ENCODE measurements at regions not wholly inside any gene's neighbourhood (a gene's known extent, or its start where the extent isn't known, plus 50 kb on each side); places are given as distances from the start of the nearest gene placed in this dataset.

GRCh38 chr5:4511996-4512656, 628.0 kb upstream of the ADAMTS16 start:
- DNase-seq (ENCODE audit: low read depth, low spot score) (no peak), FAIRE-seq (no peak)
- no TSS peak for BruUV-seq (replicated peaks)
- H3K79me2 ChIP-seq (ENCODE audit: control insufficient read depth, insufficient read depth, low read length): no peaks in the 10 kb centered on the region
- intact Hi-C loops (cut with micrococcal nuclease): no loop called here
- H3K9me1 ChIP-seq (replicated peaks; ENCODE audit: control insufficient read depth, extremely low read depth, insufficient read depth, low read length): no peaks in the 10 kb centered on the region
- no peaks in the 10 kb centered on the region for H3K4me1 ChIP-seq (ENCODE audit: control insufficient read depth, extremely low read depth, insufficient read depth, low read length)
- no peak overlapping the region for H3K4me3 ChIP-seq (replicated peaks in 1 of 3; ENCODE audit: insufficient read depth in 1 of 3, low read depth in 1 of 3, low read length in 3 of 3)
- ChIA-PET CTCF (no interaction called here), POLR2A (no interaction called here)
- no peaks in the 10 kb centered on the region for H3K27me3 ChIP-seq (ENCODE audit: control insufficient read depth in 2 of 2, insufficient read depth in 2 of 2, low read length in 2 of 2)
- H2AFZ ChIP-seq (ENCODE audit: low read depth, low read length): no peak overlapping the region
- dilution Hi-C loops (cut with MboI; ENCODE audit: extremely low pct_ligation_motif_present, low sequenced_read_pairs): no loop called here
- H3K9me3 ChIP-seq (replicated peaks; ENCODE audit: control insufficient read depth, insufficient read depth, low read length): peaks cover 13% of the 10 kb centered on the region
- H3K36me3 ChIP-seq (ENCODE audit: control insufficient read depth in 2 of 2, extremely low read depth in 1 of 2, insufficient read depth in 2 of 2, low read length in 2 of 2): no peaks in the 10 kb centered on the region
- TF ChIP-seq MAX (IDR thresholded peaks at IDR 0.05; ENCODE audit: insufficient read depth, insufficient read length): no peak
- H3K4me2 ChIP-seq (ENCODE audit: insufficient read depth, low read length): no peak overlapping the region
- H3K27ac ChIP-seq (ENCODE audit: insufficient read depth, low read depth, low read length): no peak overlapping the region
- no peak overlapping the region for H3K9ac ChIP-seq (replicated peaks; ENCODE audit: extremely low read depth, insufficient read depth, low read length)
- no peaks in the 10 kb centered on the region for H4K20me1 ChIP-seq (replicated peaks; ENCODE audit: control insufficient read depth, extremely low read depth, insufficient read depth, low read length)

GRCh38 chr5:4513381-4513780, 626.7 kb upstream of the ADAMTS16 start:
- H3K4me2 ChIP-seq (ENCODE audit: insufficient read depth, low read length): no peak overlapping the region
- no peak for DNase-seq (ENCODE audit: low read depth, low spot score)
- H4K20me1 ChIP-seq (replicated peaks; ENCODE audit: control insufficient read depth, extremely low read depth, insufficient read depth, low read length): no peaks in the 10 kb centered on the region
- no peak overlapping the region for H3K9ac ChIP-seq (replicated peaks; ENCODE audit: extremely low read depth, insufficient read depth, low read length)
- no peaks in the 10 kb centered on the region for H3K79me2 ChIP-seq (ENCODE audit: control insufficient read depth, insufficient read depth, low read length)
- POLR2A ChIA-PET: no interaction called here
- TF ChIP-seq POLR2A (IDR thresholded peaks at IDR 0.05; ENCODE audit: low read depth, low read length): no peak
- no peak for TF ChIP-seq FOS (IDR thresholded peaks at IDR 0.05; ENCODE audit: borderline replicate concordance, insufficient read depth, low read length)
- TF ChIP-seq POLR2AphosphoS5 (IDR thresholded peaks at IDR 0.05; ENCODE audit: insufficient read depth, low read depth, low read length): no peak
- TF ChIP-seq CTCF (IDR thresholded peaks at IDR 0.05; ENCODE audit: extremely low read depth in 1 of 2, insufficient read depth in 1 of 2, low read depth in 1 of 2, low read length in 2 of 2): no peak
- TF ChIP-seq GATA2 (IDR thresholded peaks at IDR 0.05; ENCODE audit: insufficient read depth, insufficient read length, low read depth, low read length): no peak
- no peak for TF ChIP-seq JUN (IDR thresholded peaks at IDR 0.05; ENCODE audit: borderline replicate concordance, insufficient read depth, insufficient read length, low read depth)
- no peak for TF ChIP-seq MYC (IDR thresholded peaks at IDR 0.05; ENCODE audit: low read depth, low read length)
- no peak for TF ChIP-seq MAX (IDR thresholded peaks at IDR 0.05; ENCODE audit: insufficient read depth, insufficient read length)
- TF ChIP-seq EZH2 (IDR thresholded peaks at IDR 0.05; ENCODE audit: borderline replicate concordance, low read depth, low read length, severe bottlenecking): no peak
- H3K36me3 ChIP-seq (ENCODE audit: control insufficient read depth in 2 of 2, extremely low read depth in 1 of 2, insufficient read depth in 2 of 2, low read length in 2 of 2): no peaks in the 10 kb centered on the region
- no peaks in the 10 kb centered on the region for H3K4me1 ChIP-seq (ENCODE audit: control insufficient read depth, extremely low read depth, insufficient read depth, low read length)
- H3K9me3 ChIP-seq (replicated peaks; ENCODE audit: control insufficient read depth, insufficient read depth, low read length): peaks cover 16% of the 10 kb centered on the region
- dilution Hi-C loops (cut with MboI; ENCODE audit: extremely low pct_ligation_motif_present, low sequenced_read_pairs): no loop called here
- H3K4me3 ChIP-seq (replicated peaks in 1 of 3; ENCODE audit: insufficient read depth in 1 of 3, low read depth in 1 of 3, low read length in 3 of 3): no peak overlapping the region
- no peaks in the 10 kb centered on the region for H3K9me1 ChIP-seq (replicated peaks; ENCODE audit: control insufficient read depth, extremely low read depth, insufficient read depth, low read length)
- no peaks in the 10 kb centered on the region for H3K27me3 ChIP-seq (ENCODE audit: control insufficient read depth in 2 of 2, insufficient read depth in 2 of 2, low read length in 2 of 2)
- no TSS peak for BruUV-seq (replicated peaks)
- H2AFZ ChIP-seq (ENCODE audit: low read depth, low read length): no peak overlapping the region
- no peak for FAIRE-seq
- no peak overlapping the region for H3K27ac ChIP-seq (ENCODE audit: insufficient read depth, low read depth, low read length)
- CTCF ChIA-PET: no interaction called here
- intact Hi-C loops (cut with micrococcal nuclease): no loop called here
